ENCODE measurements at regions not wholly inside any gene's neighbourhood (a gene's known extent, or its start where the extent isn't known, plus 50 kb on each side); places are given as distances from the start of the nearest gene placed in this dataset.

GRCh38 chr5:43875741-43876140 lies 272.8 kb downstream of the NNT start:
- TF ChIP-seq PRDM6 (tag by site-specific recombination; IDR thresholded peaks at IDR 0.05) (no peak), ZNF404 (tag by site-specific recombination; IDR thresholded peaks at IDR 0.05) (no peak), CTCF (tag by site-specific recombination; IDR thresholded peaks at IDR 0.05) (no peak), ZNF214 (tag by site-specific recombination; IDR thresholded peaks at IDR 0.05; ENCODE audit: borderline replicate concordance) (no peak)

Measured in HEK293 (cell line).